GM21717 (cell line): ENCODE measurements at regions not wholly inside any gene's neighbourhood (a gene's known extent, or its start where the extent isn't known, plus 50 kb on each side); places are given as distances from the start of the nearest gene placed in this dataset.

Source experiments
- ATAC-seq: cut with Tn5 transposase; IDR thresholded peaks from one replicate; pipeline ENCODE4 v1.9.1; 2021; ENCODE audit warnings: mild to moderate bottlenecking, moderate library complexity; ENCODE audit not compliant: unreplicated experiment

GRCh38 chr12:21993438-21993981 is 52.3 kb upstream of the ABCC9 start:
- no peak for ATAC-seq

DNA sequence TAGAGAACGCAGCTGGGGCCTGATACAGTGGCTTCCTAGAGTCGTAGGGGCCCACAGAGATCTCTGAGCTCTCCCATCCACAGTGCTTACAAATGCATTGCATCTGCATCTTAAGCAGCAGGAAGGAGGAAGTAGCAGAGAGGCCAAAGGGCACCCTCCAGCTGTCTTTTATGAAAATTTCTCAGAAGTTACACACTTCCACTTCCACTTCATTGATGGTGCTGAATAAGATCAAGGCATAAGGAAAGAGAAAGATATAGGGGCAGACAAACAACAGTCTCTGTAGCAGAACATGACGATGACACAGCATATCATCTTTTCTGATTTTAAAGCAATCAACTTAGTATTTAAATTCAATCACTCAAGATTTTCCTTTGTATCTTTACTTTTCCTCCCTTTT is 51.6 kb upstream of the ABCC9 start:
- peak; percentile 81 for ATAC-seq

- no peak for ATAC-seq
These were observed 50.3 kb upstream of the ABCC9 start for GRCh38 chr12:21991526-21991925.
